HG02885 (cell line): ENCODE measurements at regions not wholly inside any gene's neighbourhood (a gene's known extent, or its start where the extent isn't known, plus 50 kb on each side); places are given as distances from the start of the nearest gene placed in this dataset.
"Not testable (repeated sequence)": the region's sequence is repeated elsewhere in the genome, so short reads cannot be mapped to it uniquely, and the experiment has no call there.

ENCODE experiments used
- ATAC-seq: cut with Tn5 transposase; IDR thresholded peaks from one replicate; pipeline ENCODE4 v1.9.1; 2021; ENCODE audit warnings: mild to moderate bottlenecking; ENCODE audit not compliant: unreplicated experiment, poor library complexity

GRCh38 chr14:99011385-99011784 is 260.6 kb downstream of the BCL11B start:
- no peak for ATAC-seq

- ATAC-seq = no peak
Measured at GRCh38 chr14:99012703-99013102, 259.3 kb downstream of the BCL11B start.

- ATAC-seq = no peak
Measured at GRCh38 chr14:99015833-99016232, 256.2 kb downstream of the BCL11B start.

GRCh38 chr14:99023371-99023770 is 248.6 kb downstream of the BCL11B start:
- ATAC-seq = no peak

- ATAC-seq = no peak
Measured at GRCh38 chr14:99024926-99025325, 247.1 kb downstream of the BCL11B start.

GRCh38 chr14:99025418-99025817 is 246.6 kb downstream of the BCL11B start:
- ATAC-seq = no peak

- ATAC-seq = no peak
Measured at GRCh38 chr14:99026471-99026870, 245.5 kb downstream of the BCL11B start.

GRCh38 chr14:99028041-99028440 is 244.0 kb downstream of the BCL11B start:
- no peak for ATAC-seq

GRCh38 chr14:99028521-99028920 is 243.5 kb downstream of the BCL11B start:
- ATAC-seq = no peak

GRCh38 chr14:99029145-99029915 is 242.7 kb downstream of the BCL11B start:
- no peak for ATAC-seq

GRCh38 chr14:99029916-99030305 is 242.1 kb downstream of the BCL11B start:
- no peak for ATAC-seq

GRCh38 chr14:99030454-99030853 is 241.5 kb downstream of the BCL11B start:
- ATAC-seq = no peak

- no peak for ATAC-seq
Measured at GRCh38 chr14:99032759-99033158, 239.2 kb downstream of the BCL11B start.

- no peak for ATAC-seq
Measured at GRCh38 chr14:99033951-99034350, 238.0 kb downstream of the BCL11B start.

- ATAC-seq = no peak
Measured at GRCh38 chr14:99034711-99035171, 237.3 kb downstream of the BCL11B start.

GRCh38 chr14:99035268-99035667 is 236.7 kb downstream of the BCL11B start:
- ATAC-seq = no peak

GRCh38 chr14:99035712-99036610 is 236.0 kb downstream of the BCL11B start:
- no peak for ATAC-seq

GRCh38 chr14:99036611-99037293 is 235.2 kb downstream of the BCL11B start:
- ATAC-seq = no peak

GRCh38 chr14:99037326-99037725 is 234.7 kb downstream of the BCL11B start:
- ATAC-seq = not testable (repeated sequence)

GRCh38 chr14:99037777-99038430 is 234.1 kb downstream of the BCL11B start:
- ATAC-seq = no peak
